ENCODE measurements at regions not wholly inside any gene's neighbourhood (a gene's known extent, or its start where the extent isn't known, plus 50 kb on each side); places are given as distances from the start of the nearest gene placed in this dataset.
"Not testable (repeated sequence)": the region's sequence is repeated elsewhere in the genome, so short reads cannot be mapped to it uniquely, and the experiment has no call there.

- Mint-ChIP-seq H3K4me3 (no peak overlapping the region), H3K9me3 (peaks cover 0 to 20% (median 3%) of the 10 kb centered on the region in 11 donors), H3K27ac (no peak overlapping the region), H3K36me3 (no peaks in the 10 kb centered on the region), H3K4me1 (no peaks in the 10 kb centered on the region), H3K27me3 (peaks cover 0 to 5% (median 0%) of the 10 kb centered on the region in 5 donors)
- no peaks in the 10 kb centered on the region for H3K36me3 ChIP-seq (ENCODE audit: control insufficient read depth in 2 of 3, insufficient read depth in 3 of 3, low read length in 3 of 3)
- no peak overlapping the region for H3K4me3 ChIP-seq (ENCODE audit: low read length)
- no peaks in the 10 kb centered on the region for H3K27me3 ChIP-seq (ENCODE audit: control insufficient read depth in 2 of 2, insufficient read depth in 2 of 2, low read length in 2 of 2)
- no peaks in the 10 kb centered on the region for H3K4me1 ChIP-seq (ENCODE audit: control insufficient read depth in 2 of 2, insufficient read depth in 2 of 2, low read length in 2 of 2)
- CTCF ChIA-PET, result no interaction called here
- ATAC-seq, result no peak
- no peak for DNase-seq
- H3K9me3 ChIP-seq (ENCODE audit: control insufficient read depth in 2 of 3, low read length in 3 of 3), result no peaks in the 10 kb centered on the region
- POLR2A ChIA-PET, result no interaction called here
- intact Hi-C loops (cut with micrococcal nuclease), result no loop called here
- no peak overlapping the region for H3K27ac ChIP-seq (ENCODE audit: low read depth, low read length)
These were observed 226.8 kb downstream of the RND3 start for GRCh38 chr2:150260636-150261035.

- ATAC-seq (no peak), DNase-seq (no peak)
- Histone ChIP-seq H3K4me3 (ENCODE audit: low read length) (no peak overlapping the region), H3K27me3 (ENCODE audit: control insufficient read depth in 2 of 2, insufficient read depth in 2 of 2, low read length in 2 of 2) (no peaks in the 10 kb centered on the region), H3K4me1 (ENCODE audit: control insufficient read depth in 2 of 2, insufficient read depth in 2 of 2, low read length in 2 of 2) (no peaks in the 10 kb centered on the region), H3K27ac (ENCODE audit: low read depth, low read length) (no peak overlapping the region), H3K36me3 (ENCODE audit: control insufficient read depth in 2 of 3, insufficient read depth in 3 of 3, low read length in 3 of 3) (no peaks in the 10 kb centered on the region), H3K9me3 (ENCODE audit: control insufficient read depth in 2 of 3, low read length in 3 of 3) (no peaks in the 10 kb centered on the region)
- CTCF ChIA-PET, result no interaction called here
- H3K36me3 Mint-ChIP-seq, result no peaks in the 10 kb centered on the region
- intact Hi-C loops (cut with micrococcal nuclease), result no loop called here
- peaks cover 0 to 5% (median 0%) of the 10 kb centered on the region in 5 donors for H3K27me3 Mint-ChIP-seq
- no peak overlapping the region for H3K4me3 Mint-ChIP-seq
- H3K4me1 Mint-ChIP-seq, result no peaks in the 10 kb centered on the region
- H3K9me3 Mint-ChIP-seq, result peaks cover 0 to 20% (median 1%) of the 10 kb centered on the region in 11 donors
- POLR2A ChIA-PET, result no interaction called here
- peak overlapping the region in 1 of 9 donors; percentile 28 for H3K27ac Mint-ChIP-seq
These were observed 227.7 kb downstream of the RND3 start for GRCh38 chr2:150259746-150260145.

- H3K27ac Mint-ChIP-seq, result no peak overlapping the region
- H3K36me3 Mint-ChIP-seq, result no peaks in the 10 kb centered on the region
- H3K4me3 Mint-ChIP-seq, result no peak overlapping the region
- Histone ChIP-seq H3K4me3 (ENCODE audit: low read length) (no peak overlapping the region), H3K27ac (ENCODE audit: low read depth, low read length) (no peak overlapping the region), H3K36me3 (ENCODE audit: control insufficient read depth in 2 of 3, insufficient read depth in 3 of 3, low read length in 3 of 3) (no peaks in the 10 kb centered on the region), H3K27me3 (ENCODE audit: control insufficient read depth in 2 of 2, insufficient read depth in 2 of 2, low read length in 2 of 2) (no peaks in the 10 kb centered on the region), H3K4me1 (ENCODE audit: control insufficient read depth in 2 of 2, insufficient read depth in 2 of 2, low read length in 2 of 2) (no peaks in the 10 kb centered on the region), H3K9me3 (ENCODE audit: control insufficient read depth in 2 of 3, low read length in 3 of 3) (no peaks in the 10 kb centered on the region)
- DNase-seq, result no peak
- CTCF ChIA-PET, result no interaction called here
- H3K4me1 Mint-ChIP-seq, result no peaks in the 10 kb centered on the region
- POLR2A ChIA-PET, result no interaction called here
- H3K27me3 Mint-ChIP-seq, result peaks cover 0 to 5% (median 0%) of the 10 kb centered on the region in 5 donors
- intact Hi-C loops (cut with micrococcal nuclease), result no loop called here
- ATAC-seq, result no peak
- peaks cover 0 to 20% (median 1%) of the 10 kb centered on the region in 11 donors for H3K9me3 Mint-ChIP-seq
These were observed 228.6 kb downstream of the RND3 start for GRCh38 chr2:150258781-150259307.

- ATAC-seq, result no peak
- H3K4me1 Mint-ChIP-seq, result no peaks in the 10 kb centered on the region
- no peaks in the 10 kb centered on the region for H3K4me1 ChIP-seq (ENCODE audit: control insufficient read depth in 2 of 2, insufficient read depth in 2 of 2, low read length in 2 of 2)
- no peaks in the 10 kb centered on the region for H3K36me3 Mint-ChIP-seq
- H3K27ac Mint-ChIP-seq, result no peak overlapping the region
- H3K4me3 ChIP-seq (ENCODE audit: low read length), result no peak overlapping the region
- H3K27ac ChIP-seq (ENCODE audit: low read depth, low read length), result no peak overlapping the region
- no peak for DNase-seq
- no peaks in the 10 kb centered on the region for H3K27me3 ChIP-seq (ENCODE audit: control insufficient read depth in 2 of 2, insufficient read depth in 2 of 2, low read length in 2 of 2)
- H3K36me3 ChIP-seq (ENCODE audit: control insufficient read depth in 2 of 3, insufficient read depth in 3 of 3, low read length in 3 of 3), result no peaks in the 10 kb centered on the region
- H3K27me3 Mint-ChIP-seq, result peaks cover 0 to 5% (median 0%) of the 10 kb centered on the region in 5 donors
- H3K4me3 Mint-ChIP-seq, result no peak overlapping the region
- POLR2A ChIA-PET, result no interaction called here
- H3K9me3 ChIP-seq (ENCODE audit: control insufficient read depth in 2 of 3, low read length in 3 of 3), result no peaks in the 10 kb centered on the region
- intact Hi-C loops (cut with micrococcal nuclease), result no loop called here
- peaks cover 0 to 21% (median 1%) of the 10 kb centered on the region in 11 donors for H3K9me3 Mint-ChIP-seq
- CTCF ChIA-PET, result no interaction called here
These were observed 230.7 kb downstream of the RND3 start for GRCh38 chr2:150256736-150257135.

GRCh38 chr2:150255528-150255927 is 231.9 kb downstream of the RND3 start:
- Histone ChIP-seq H3K4me1 (ENCODE audit: control insufficient read depth in 2 of 2, insufficient read depth in 2 of 2, low read length in 2 of 2) (no peaks in the 10 kb centered on the region), H3K9me3 (ENCODE audit: control insufficient read depth in 2 of 3, low read length in 3 of 3) (no peaks in the 10 kb centered on the region), H3K27ac (ENCODE audit: low read depth, low read length) (no peak overlapping the region), H3K27me3 (ENCODE audit: control insufficient read depth in 2 of 2, insufficient read depth in 2 of 2, low read length in 2 of 2) (no peaks in the 10 kb centered on the region), H3K36me3 (ENCODE audit: control insufficient read depth in 2 of 3, insufficient read depth in 3 of 3, low read length in 3 of 3) (no peaks in the 10 kb centered on the region), H3K4me3 (ENCODE audit: low read length) (no peak overlapping the region)
- Mint-ChIP-seq H3K36me3 (no peaks in the 10 kb centered on the region), H3K27me3 (peaks cover 0 to 5% (median 0%) of the 10 kb centered on the region in 5 donors), H3K27ac (no peak overlapping the region), H3K4me1 (no peaks in the 10 kb centered on the region), H3K9me3 (peaks cover 0 to 17% (median 0%) of the 10 kb centered on the region in 11 donors), H3K4me3 (no peak overlapping the region)
- ChIA-PET POLR2A (no interaction called here), CTCF (no interaction called here)
- DNase-seq (no peak), ATAC-seq (no peak)
- intact Hi-C loops (cut with micrococcal nuclease), result no loop called here

GRCh38 chr2:150249735-150250134 is 237.7 kb downstream of the RND3 start:
- POLR2A ChIA-PET; CTCF ChIA-PET; H3K4me3 ChIP-seq (ENCODE audit: low read length); H3K9me3 ChIP-seq (ENCODE audit: control insufficient read depth in 2 of 3, low read length in 3 of 3); H3K9me3 Mint-ChIP-seq; H3K27me3 ChIP-seq (ENCODE audit: control insufficient read depth in 2 of 2, insufficient read depth in 2 of 2, low read length in 2 of 2); H3K36me3 Mint-ChIP-seq; intact Hi-C loops (cut with micrococcal nuclease); H3K27ac Mint-ChIP-seq; H3K4me3 Mint-ChIP-seq; H3K4me1 ChIP-seq (ENCODE audit: control insufficient read depth in 2 of 2, insufficient read depth in 2 of 2, low read length in 2 of 2); H3K27ac ChIP-seq (ENCODE audit: low read depth, low read length); H3K4me1 Mint-ChIP-seq; H3K27me3 Mint-ChIP-seq; DNase-seq; ATAC-seq; H3K36me3 ChIP-seq (ENCODE audit: control insufficient read depth in 2 of 3, insufficient read depth in 3 of 3, low read length in 3 of 3): not testable (repeated sequence)

- no peak overlapping the region for H3K4me3 ChIP-seq (ENCODE audit: low read length)
- no peak overlapping the region for H3K4me3 Mint-ChIP-seq
- H3K27ac ChIP-seq (ENCODE audit: low read depth, low read length), result no peak overlapping the region
- no peaks in the 10 kb centered on the region for H3K36me3 ChIP-seq (ENCODE audit: control insufficient read depth in 2 of 3, insufficient read depth in 3 of 3, low read length in 3 of 3)
- ATAC-seq (no peak), DNase-seq (no peak)
- POLR2A ChIA-PET, result no interaction called here
- H3K9me3 Mint-ChIP-seq, result peaks cover 0 to 3% (median 0%) of the 10 kb centered on the region in 11 donors
- H3K27ac Mint-ChIP-seq, result no peak overlapping the region
- H3K27me3 Mint-ChIP-seq, result no peaks in the 10 kb centered on the region
- CTCF ChIA-PET, result no interaction called here
- H3K27me3 ChIP-seq (ENCODE audit: control insufficient read depth in 2 of 2, insufficient read depth in 2 of 2, low read length in 2 of 2), result no peaks in the 10 kb centered on the region
- intact Hi-C loops (cut with micrococcal nuclease), result no loop called here
- no peaks in the 10 kb centered on the region for H3K36me3 Mint-ChIP-seq
- no peaks in the 10 kb centered on the region for H3K4me1 ChIP-seq (ENCODE audit: control insufficient read depth in 2 of 2, insufficient read depth in 2 of 2, low read length in 2 of 2)
- no peaks in the 10 kb centered on the region for H3K9me3 ChIP-seq (ENCODE audit: control insufficient read depth in 2 of 3, low read length in 3 of 3)
- H3K4me1 Mint-ChIP-seq, result no peaks in the 10 kb centered on the region
These were observed 240.0 kb downstream of the RND3 start for GRCh38 chr2:150247481-150247880.

Data from naive thymus-derived CD4-positive, alpha-beta T cell (primary cell).